ENCODE measurements at regions not wholly inside any gene's neighbourhood (a gene's known extent, or its start where the extent isn't known, plus 50 kb on each side); places are given as distances from the start of the nearest gene placed in this dataset.

- H3K4me3 ChIP-seq (ENCODE audit: control insufficient read depth, low read depth, low read length) = no peak overlapping the region
- DNase-seq (ENCODE audit: low read depth) = no peak
- TF ChIP-seq, protein P1, sequence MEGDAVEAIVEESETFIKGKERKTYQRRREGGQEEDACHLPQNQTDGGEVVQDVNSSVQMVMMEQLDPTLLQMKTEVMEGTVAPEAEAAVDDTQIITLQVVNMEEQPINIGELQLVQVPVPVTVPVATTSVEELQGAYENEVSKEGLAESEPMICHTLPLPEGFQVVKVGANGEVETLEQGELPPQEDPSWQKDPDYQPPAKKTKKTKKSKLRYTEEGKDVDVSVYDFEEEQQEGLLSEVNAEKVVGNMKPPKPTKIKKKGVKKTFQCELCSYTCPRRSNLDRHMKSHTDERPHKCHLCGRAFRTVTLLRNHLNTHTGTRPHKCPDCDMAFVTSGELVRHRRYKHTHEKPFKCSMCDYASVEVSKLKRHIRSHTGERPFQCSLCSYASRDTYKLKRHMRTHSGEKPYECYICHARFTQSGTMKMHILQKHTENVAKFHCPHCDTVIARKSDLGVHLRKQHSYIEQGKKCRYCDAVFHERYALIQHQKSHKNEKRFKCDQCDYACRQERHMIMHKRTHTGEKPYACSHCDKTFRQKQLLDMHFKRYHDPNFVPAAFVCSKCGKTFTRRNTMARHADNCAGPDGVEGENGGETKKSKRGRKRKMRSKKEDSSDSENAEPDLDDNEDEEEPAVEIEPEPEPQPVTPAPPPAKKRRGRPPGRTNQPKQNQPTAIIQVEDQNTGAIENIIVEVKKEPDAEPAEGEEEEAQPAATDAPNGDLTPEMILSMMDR (IDR thresholded peaks at IDR 0.05; ENCODE audit: control insufficient read depth, insufficient read depth, low read depth, low read length, missing control alignments) = no peak
Observed at GRCh38 chr1:214902636-214903320, 179.8 kb upstream of the KCNK2 start.

DNA sequence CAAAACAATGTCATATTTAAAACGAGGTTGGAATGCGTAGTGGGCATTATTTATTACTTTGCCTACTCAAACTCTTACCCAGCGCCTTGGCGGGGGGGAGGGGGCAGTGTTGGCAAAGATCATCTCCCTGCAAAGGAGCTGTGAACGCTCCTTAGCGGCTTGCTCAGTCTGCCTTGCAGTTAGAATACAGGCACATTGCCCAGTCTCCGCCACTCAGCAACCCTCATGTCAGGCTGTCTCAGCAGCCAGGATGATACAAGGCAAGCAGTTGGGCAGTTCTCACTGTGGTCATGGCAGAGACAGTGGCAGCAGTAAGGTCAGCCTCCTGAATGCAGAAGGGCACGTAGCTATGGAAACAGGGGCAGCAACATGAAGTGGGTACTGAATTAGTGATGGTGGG lies 170.4 kb upstream of the KCNK2 start:
- TF ChIP-seq, protein P1 (IDR thresholded peaks at IDR 0.05; ENCODE audit: control insufficient read depth, insufficient read depth, low read depth, low read length, missing control alignments) = no peak
- no peak overlapping the region for H3K4me3 ChIP-seq (ENCODE audit: control insufficient read depth, low read depth, low read length)
- DNase-seq (ENCODE audit: low read depth) = no peak

DNA sequence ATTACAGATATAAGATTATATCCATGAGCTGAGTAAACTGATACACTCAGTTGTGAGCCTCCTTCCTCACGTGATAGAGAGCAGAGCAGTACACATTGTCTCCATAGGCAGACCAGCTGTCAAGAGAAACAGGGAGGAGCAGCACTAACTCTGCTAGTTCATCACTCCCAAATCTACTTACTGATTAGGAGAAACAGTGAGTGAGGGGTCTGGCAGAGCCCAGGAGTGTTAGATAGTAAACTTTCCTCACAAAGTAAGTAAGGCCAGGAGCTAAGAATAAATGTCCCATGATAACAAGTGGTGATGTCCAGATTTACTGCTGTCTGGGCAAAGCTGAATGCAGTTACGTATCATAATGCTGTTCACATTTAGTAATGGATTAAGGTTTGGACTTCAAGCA lies 168.6 kb upstream of the KCNK2 start:
- TF ChIP-seq, protein P1 (IDR thresholded peaks at IDR 0.05; ENCODE audit: control insufficient read depth, insufficient read depth, low read depth, low read length, missing control alignments) = no peak
- H3K4me3 ChIP-seq (ENCODE audit: control insufficient read depth, low read depth, low read length) = no peak overlapping the region
- DNase-seq (ENCODE audit: low read depth) = no peak

GRCh38 chr1:214917081-214917635 lies 165.4 kb upstream of the KCNK2 start:
- no peak for DNase-seq (ENCODE audit: low read depth)
- TF ChIP-seq, protein P1 (IDR thresholded peaks at IDR 0.05; ENCODE audit: control insufficient read depth, insufficient read depth, low read depth, low read length, missing control alignments) = no peak
- no peak overlapping the region for H3K4me3 ChIP-seq (ENCODE audit: control insufficient read depth, low read depth, low read length)

- TF ChIP-seq, protein P1 (IDR thresholded peaks at IDR 0.05; ENCODE audit: control insufficient read depth, insufficient read depth, low read depth, low read length, missing control alignments) = no peak
- no peak overlapping the region for H3K4me3 ChIP-seq (ENCODE audit: control insufficient read depth, low read depth, low read length)
- DNase-seq (ENCODE audit: low read depth) = no peak
Observed at GRCh38 chr1:214918745-214919144, 163.8 kb upstream of the KCNK2 start.

DNA sequence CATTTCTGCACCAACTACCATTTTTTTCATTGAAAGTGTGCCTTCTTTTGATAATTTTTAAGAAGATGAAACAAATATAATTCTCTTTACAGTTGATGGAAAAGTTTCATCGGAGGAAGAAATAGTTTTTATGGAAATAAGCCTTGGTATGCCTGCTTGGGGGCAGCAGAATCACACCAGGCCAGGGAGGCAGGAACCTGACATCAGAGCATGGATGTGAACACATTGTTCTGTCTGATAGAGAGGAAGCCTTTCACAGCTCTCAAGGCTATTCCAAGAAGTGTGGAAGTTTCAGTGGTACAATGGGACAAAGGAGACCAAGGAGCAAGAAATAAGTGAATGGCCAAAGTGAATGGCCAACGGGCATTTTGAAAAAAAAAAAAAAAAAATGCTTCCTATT lies 162.2 kb upstream of the KCNK2 start:
- TF ChIP-seq, protein P1 (IDR thresholded peaks at IDR 0.05; ENCODE audit: control insufficient read depth, insufficient read depth, low read depth, low read length, missing control alignments) = no peak
- no peak overlapping the region for H3K4me3 ChIP-seq (ENCODE audit: control insufficient read depth, low read depth, low read length)
- no peak for DNase-seq (ENCODE audit: low read depth)
